Upper lobe of right lung (tissue), 1 donor: ENCODE measurements at regions not wholly inside any gene's neighbourhood (a gene's known extent, or its start where the extent isn't known, plus 50 kb on each side); places are given as distances from the start of the nearest gene placed in this dataset.

Experiments used
- ATAC-seq: fragments of 200-7000 bp; cut with Tn5 transposase; one replicate; pipeline ENCODE4 v1.9.1; 2020; ENCODE audit warnings: mild to moderate bottlenecking, moderate library complexity
- DNase-seq: peaks from one replicate; pipeline ENCODE4 v3.0.0-alpha.2; 2020
- H3K27ac ChIP-seq: fragments of 200-600 bp; one replicate; pipeline ENCODE4 v1.8.0; 2022
- H3K27me3 ChIP-seq: fragments of 200-600 bp; one replicate; pipeline ENCODE4 v1.8.0; 2022; ENCODE audit warnings: mild to moderate bottlenecking
- H3K36me3 ChIP-seq: fragments of 200-600 bp; one replicate; pipeline ENCODE4 v1.8.0; 2022
- H3K4me1 ChIP-seq: fragments of 200-600 bp; one replicate; pipeline ENCODE4 v1.8.0; 2022
- H3K4me3 ChIP-seq: fragments of 200-600 bp; one replicate; pipeline ENCODE4 v1.8.0; 2022; ENCODE audit warnings: mild to moderate bottlenecking
- H3K9me3 ChIP-seq: fragments of 200-600 bp; one replicate; pipeline ENCODE4 v1.8.0; 2022
- CTCF ChIP-seq: fragments of 200-600 bp; IDR thresholded peaks from one replicate; pipeline ENCODE4 v1.8.0; 2022; ENCODE audit warnings: antibody characterized with exemption
- intact Hi-C: fragments of 100-400 bp; cut with DNase I; formaldehyde crosslinking; loops from one replicate; pipeline ENCODE4 v1.11.0; 2022
- donor health status: DM: no; HTN: yes; CAD: no; lungs with severe emphysema.

- H3K4me1 ChIP-seq = no peaks in the 10 kb centered on the region
- H3K9me3 ChIP-seq = no peaks in the 10 kb centered on the region
- no peak overlapping the region for H3K27ac ChIP-seq
- intact Hi-C loops = no loop called here
- DNase-seq = no peak
- H3K36me3 ChIP-seq = no peaks in the 10 kb centered on the region
- H3K4me3 ChIP-seq = no peak overlapping the region
- no peak for TF ChIP-seq CTCF
- ATAC-seq = no peak
- no peaks in the 10 kb centered on the region for H3K27me3 ChIP-seq
Observed at GRCh38 chr16:35306915-35307314, 1847.5 kb downstream of the TP53TG3F start.

- Histone ChIP-seq H3K27me3 (no peaks in the 10 kb centered on the region), H3K36me3 (no peaks in the 10 kb centered on the region), H3K9me3 (no peaks in the 10 kb centered on the region), H3K4me3 (no peak overlapping the region), H3K27ac (no peak overlapping the region), H3K4me1 (no peaks in the 10 kb centered on the region)
- intact Hi-C loops = no loop called here
- DNase-seq (no peak), ATAC-seq (no peak)
- no peak for TF ChIP-seq CTCF
Observed at GRCh38 chr16:35308674-35309073, 1849.3 kb downstream of the TP53TG3F start.

- Histone ChIP-seq H3K27me3 (no peaks in the 10 kb centered on the region), H3K4me1 (no peaks in the 10 kb centered on the region), H3K27ac (no peak overlapping the region), H3K36me3 (no peaks in the 10 kb centered on the region), H3K4me3 (no peak overlapping the region), H3K9me3 (no peaks in the 10 kb centered on the region)
- DNase-seq = no peak
- intact Hi-C loops = no loop called here
- ATAC-seq = peak; percentile 10
- TF ChIP-seq CTCF = no peak
Observed at GRCh38 chr16:35310999-35311398, 1851.6 kb downstream of the TP53TG3F start.

- DNase-seq (no peak), ATAC-seq (no peak)
- intact Hi-C loops = no loop called here
- Histone ChIP-seq H3K36me3 (no peaks in the 10 kb centered on the region), H3K27ac (no peak overlapping the region), H3K27me3 (no peaks in the 10 kb centered on the region), H3K9me3 (no peaks in the 10 kb centered on the region), H3K4me3 (no peak overlapping the region), H3K4me1 (no peaks in the 10 kb centered on the region)
- no peak for TF ChIP-seq CTCF
Observed at GRCh38 chr16:35311475-35311874, 1852.1 kb downstream of the TP53TG3F start.

- Histone ChIP-seq H3K27me3 (no peaks in the 10 kb centered on the region), H3K9me3 (no peaks in the 10 kb centered on the region), H3K4me3 (no peak overlapping the region), H3K4me1 (no peaks in the 10 kb centered on the region), H3K36me3 (no peaks in the 10 kb centered on the region), H3K27ac (no peak overlapping the region)
- DNase-seq (no peak), ATAC-seq (peak; percentile 28)
- intact Hi-C loops = no loop called here
- no peak for TF ChIP-seq CTCF
Observed at GRCh38 chr16:35314298-35314697, 1854.9 kb downstream of the TP53TG3F start.

GRCh38 chr16:35319536-35320192 is 1860.3 kb downstream of the TP53TG3F start:
- Histone ChIP-seq H3K9me3 (no peaks in the 10 kb centered on the region), H3K4me1 (no peaks in the 10 kb centered on the region), H3K27ac (no peak overlapping the region), H3K36me3 (no peaks in the 10 kb centered on the region), H3K27me3 (no peaks in the 10 kb centered on the region), H3K4me3 (no peak overlapping the region)
- intact Hi-C loops = no loop called here
- DNase-seq (no peak), ATAC-seq (no peak)
- TF ChIP-seq CTCF = no peak
